Gastroesophageal sphincter (tissue), 4 donors: ENCODE measurements at regions not wholly inside any gene's neighbourhood (a gene's known extent, or its start where the extent isn't known, plus 50 kb on each side); places are given as distances from the start of the nearest gene placed in this dataset.

Source experiments
- ATAC-seq: fragments of 150-250 bp; one replicate; pipeline ENCODE4 v1.9.1; 2016; ENCODE audit warnings: mild to moderate bottlenecking, moderate library complexity
- H3K27ac ChIP-seq, 4 donors: fragments of 200-600 bp; sonication (generic) in 3 of 4; 1 replicate in 3 of 4; 2 replicates in 1 of 4; pipeline ENCODE4 v1.5.1; 2016 to 2019
- H3K27me3 ChIP-seq: fragments of 200-600 bp; sonication (generic); one replicate; pipeline ENCODE4 v1.5.1; 2019
- H3K36me3 ChIP-seq, 2 donors: fragments of 200-600 bp; sonication (generic); one replicate each; pipeline ENCODE4 v1.5.1; 2019; ENCODE audit warnings: control low read depth in 1 of 2
- H3K4me1 ChIP-seq, 3 donors: fragments of 200-600 bp; sonication (generic); 1 replicate in 2 of 3; 2 replicates in 1 of 3; pipeline ENCODE4 v1.5.1; 2016 to 2019; ENCODE audit warnings: control low read depth in 2 of 3
- H3K4me3 ChIP-seq, 2 donors: fragments of 200-600 bp; sonication (generic); one replicate each; pipeline ENCODE4 v1.5.1; 2019; ENCODE audit warnings: mild to moderate bottlenecking in 1 of 2, moderate library complexity in 1 of 2
- H3K9me3 ChIP-seq, 3 donors: fragments of 200-600 bp; sonication (generic); one replicate each; pipeline ENCODE4 v1.5.1; 2017 to 2019; ENCODE audit warnings: control low read depth in 2 of 3
- CTCF ChIP-seq, 4 experiments: fragments of 200-600 bp in 2 of 4; fragments of 450-650 bp in 2 of 4; sonication (generic) in 1 of 4; IDR thresholded peaks; one replicate each; pipeline ENCODE4 v1.5.1; 2017 to 2019; ENCODE audit warnings: antibody characterized with exemption in 4 of 4, mild to moderate bottlenecking in 2 of 4, moderate library complexity in 2 of 4
- EP300 ChIP-seq: sonication (generic); formaldehyde crosslinking; IDR thresholded peaks from one replicate; pipeline ENCODE4 v1.6.1; 2017; ENCODE audit warnings: antibody characterized with exemption, mild to moderate bottlenecking
- POLR2A ChIP-seq, 2 donors: fragments of 450-650 bp; IDR thresholded peaks; one replicate each; pipeline ENCODE4 v1.6.1; 2017; ENCODE audit warnings: antibody characterized with exemption in 2 of 2, mild to moderate bottlenecking in 2 of 2, moderate library complexity in 1 of 2
- POLR2AphosphoS5 ChIP-seq: sonication (generic); formaldehyde crosslinking; IDR thresholded peaks from one replicate; pipeline ENCODE4 v1.6.1; 2017; ENCODE audit warnings: antibody characterized with exemption
- WGBS, 2 donors: methylation state at CpG; one replicate each; pipeline ENCODE4 v1.1.5; 2018; ENCODE audit warnings: low coverage in 1 of 2; 5-methylcytosine and 5-hydroxymethylcytosine counted together

GRCh38 chr1:81548918-81549587, 251.7 kb upstream of the ADGRL2 start:
- WGBS, 2 donors: 50 to 74% methylated on average over 3 of the region's 3 CpGs
- no peaks in the 10 kb centered on the region for H3K27me3 ChIP-seq
- no peak for ATAC-seq
- H3K4me3 ChIP-seq: no peak overlapping the region
- no peaks in the 10 kb centered on the region for H3K9me3 ChIP-seq
- TF ChIP-seq EP300 (no peak), CTCF (IDR thresholded peaks at IDR 0.05) (no peak)
- H3K4me1 ChIP-seq: peaks cover 0 to 10% (median 2%) of the 10 kb centered on the region in 3 donors
- H3K36me3 ChIP-seq: no peaks in the 10 kb centered on the region
- no peak overlapping the region for H3K27ac ChIP-seq

- peaks cover 0 to 10% (median 2%) of the 10 kb centered on the region in 3 donors for H3K4me1 ChIP-seq
- ATAC-seq: no peak
- H3K4me3 ChIP-seq: no peak overlapping the region
- WGBS, 2 donors: 83 to 84% methylated on average over 2 of the region's 2 CpGs
- H3K27me3 ChIP-seq: no peaks in the 10 kb centered on the region
- no peaks in the 10 kb centered on the region for H3K9me3 ChIP-seq
- TF ChIP-seq EP300: no peak
- no peak for TF ChIP-seq CTCF (IDR thresholded peaks at IDR 0.05)
- TF ChIP-seq POLR2A (IDR thresholded peaks at IDR 0.05): no peak
- TF ChIP-seq POLR2AphosphoS5: no peak
- no peaks in the 10 kb centered on the region for H3K36me3 ChIP-seq
- H3K27ac ChIP-seq: no peak overlapping the region
Measured at GRCh38 chr1:81547912-81548303, 252.8 kb upstream of the ADGRL2 start.

GRCh38 chr1:81547261-81547911, 253.3 kb upstream of the ADGRL2 start:
- Histone ChIP-seq H3K9me3 (no peaks in the 10 kb centered on the region), H3K27ac (no peak overlapping the region), H3K27me3 (no peaks in the 10 kb centered on the region), H3K4me1 (peaks cover 0 to 10% (median 2%) of the 10 kb centered on the region in 3 donors), H3K4me3 (no peak overlapping the region), H3K36me3 (no peaks in the 10 kb centered on the region)
- 76 to 83% methylated on average over 6 of the region's 6 CpGs for WGBS, 2 donors
- TF ChIP-seq POLR2A (IDR thresholded peaks at IDR 0.05): no peak
- TF ChIP-seq POLR2AphosphoS5: no peak
- no peak for TF ChIP-seq CTCF (IDR thresholded peaks at IDR 0.05)
- TF ChIP-seq EP300: no peak
- ATAC-seq: no peak

GRCh38 chr1:81545734-81546133, 255.0 kb upstream of the ADGRL2 start:
- WGBS, 2 donors: 81 to 96% methylated on average over 2 to 4 of the region's 6 CpGs
- no peak for ATAC-seq
- Histone ChIP-seq H3K4me1 (peaks cover 0 to 10% (median 2%) of the 10 kb centered on the region in 3 donors), H3K4me3 (no peak overlapping the region), H3K36me3 (no peaks in the 10 kb centered on the region), H3K27ac (no peak overlapping the region), H3K9me3 (no peaks in the 10 kb centered on the region), H3K27me3 (no peaks in the 10 kb centered on the region)
- TF ChIP-seq POLR2AphosphoS5: no peak
- no peak for TF ChIP-seq EP300
- no peak for TF ChIP-seq POLR2A (IDR thresholded peaks at IDR 0.05)
- no peak for TF ChIP-seq CTCF (IDR thresholded peaks at IDR 0.05)

GRCh38 chr1:81543764-81544163, 257.0 kb upstream of the ADGRL2 start:
- no peaks in the 10 kb centered on the region for H3K4me1 ChIP-seq
- TF ChIP-seq POLR2A (IDR thresholded peaks at IDR 0.05) (no peak), CTCF (IDR thresholded peaks at IDR 0.05) (no peak)
- H3K9me3 ChIP-seq: no peaks in the 10 kb centered on the region
- H3K4me3 ChIP-seq: no peak overlapping the region
- no peaks in the 10 kb centered on the region for H3K27me3 ChIP-seq
- H3K36me3 ChIP-seq: no peaks in the 10 kb centered on the region
- ATAC-seq: no peak
- WGBS, 2 donors: 83 to 100% methylated on average over 2 to 6 of the region's 6 CpGs
- H3K27ac ChIP-seq: no peak overlapping the region
